ENCODE measurements at regions not wholly inside any gene's neighbourhood (a gene's known extent, or its start where the extent isn't known, plus 50 kb on each side); places are given as distances from the start of the nearest gene placed in this dataset.

DNA sequence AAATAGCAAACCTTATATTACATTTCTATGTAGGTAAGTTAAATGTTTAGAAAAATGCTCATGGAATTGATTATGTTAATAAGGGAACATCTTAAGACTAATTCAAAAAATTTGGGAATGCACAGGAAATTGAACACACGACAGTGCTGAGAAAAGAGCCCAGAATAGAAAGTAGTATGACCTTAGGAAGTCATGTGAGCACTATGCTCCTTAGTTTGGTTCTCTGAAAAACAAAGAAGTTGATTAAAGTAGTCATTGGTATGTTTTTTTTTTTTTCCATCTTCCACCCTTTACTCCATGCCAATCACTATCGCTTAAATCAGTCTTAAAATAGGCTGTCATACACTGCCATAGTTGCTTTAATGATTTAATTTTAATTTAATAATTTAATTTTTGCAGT, 242.9 kb downstream of the ANKRD7 start:
- TF ChIP-seq, protein P1, sequence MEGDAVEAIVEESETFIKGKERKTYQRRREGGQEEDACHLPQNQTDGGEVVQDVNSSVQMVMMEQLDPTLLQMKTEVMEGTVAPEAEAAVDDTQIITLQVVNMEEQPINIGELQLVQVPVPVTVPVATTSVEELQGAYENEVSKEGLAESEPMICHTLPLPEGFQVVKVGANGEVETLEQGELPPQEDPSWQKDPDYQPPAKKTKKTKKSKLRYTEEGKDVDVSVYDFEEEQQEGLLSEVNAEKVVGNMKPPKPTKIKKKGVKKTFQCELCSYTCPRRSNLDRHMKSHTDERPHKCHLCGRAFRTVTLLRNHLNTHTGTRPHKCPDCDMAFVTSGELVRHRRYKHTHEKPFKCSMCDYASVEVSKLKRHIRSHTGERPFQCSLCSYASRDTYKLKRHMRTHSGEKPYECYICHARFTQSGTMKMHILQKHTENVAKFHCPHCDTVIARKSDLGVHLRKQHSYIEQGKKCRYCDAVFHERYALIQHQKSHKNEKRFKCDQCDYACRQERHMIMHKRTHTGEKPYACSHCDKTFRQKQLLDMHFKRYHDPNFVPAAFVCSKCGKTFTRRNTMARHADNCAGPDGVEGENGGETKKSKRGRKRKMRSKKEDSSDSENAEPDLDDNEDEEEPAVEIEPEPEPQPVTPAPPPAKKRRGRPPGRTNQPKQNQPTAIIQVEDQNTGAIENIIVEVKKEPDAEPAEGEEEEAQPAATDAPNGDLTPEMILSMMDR (IDR thresholded peaks at IDR 0.05), result no peak
- no peak for TF ChIP-seq ZFX (IDR thresholded peaks at IDR 0.05; ENCODE audit: borderline replicate concordance)
- no peak overlapping the region for H3K27ac ChIP-seq

DNA sequence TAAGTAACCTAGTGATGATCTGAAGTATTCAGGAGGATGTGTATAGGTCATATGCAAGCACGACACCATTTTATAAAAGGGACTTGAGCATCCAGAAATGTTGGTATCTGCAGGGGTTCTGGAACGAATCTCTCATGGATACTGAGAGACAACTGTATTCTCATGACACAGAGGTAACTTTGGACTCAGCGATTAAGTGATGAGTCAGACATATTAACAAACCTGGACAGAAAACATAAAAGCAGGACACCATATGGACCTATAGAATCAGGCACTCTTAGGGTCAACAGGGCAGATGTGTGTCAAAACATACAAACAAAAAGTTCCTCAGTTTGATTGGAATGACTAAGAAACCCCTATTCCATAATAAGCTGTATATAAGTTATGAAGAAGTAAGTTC, 248.1 kb downstream of the ANKRD7 start:
- H3K27ac ChIP-seq, result no peak overlapping the region
- TF ChIP-seq ZFX (IDR thresholded peaks at IDR 0.05; ENCODE audit: borderline replicate concordance), result no peak
- TF ChIP-seq, protein P1 (IDR thresholded peaks at IDR 0.05), result no peak

DNA sequence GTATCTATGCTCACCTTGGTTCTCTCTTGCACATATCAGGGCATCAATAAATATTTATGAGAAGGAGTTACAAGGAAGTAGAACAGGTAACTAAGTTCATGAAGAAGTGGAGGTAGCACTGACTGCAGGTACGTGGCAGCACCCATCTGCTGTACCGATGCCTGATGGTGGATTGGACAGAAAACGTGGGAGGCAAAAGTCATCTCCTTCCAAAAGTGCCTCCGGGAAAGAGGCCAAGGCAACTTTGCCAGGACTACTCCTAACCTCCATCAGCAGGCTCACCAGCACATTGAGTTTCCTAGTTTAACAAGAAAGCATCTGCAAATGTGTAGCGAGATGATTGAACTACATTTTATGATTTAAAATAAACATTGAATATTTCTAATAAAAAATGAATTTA, 248.8 kb downstream of the ANKRD7 start:
- TF ChIP-seq ZFX (IDR thresholded peaks at IDR 0.05; ENCODE audit: borderline replicate concordance), result no peak
- TF ChIP-seq, protein P1 (IDR thresholded peaks at IDR 0.05), result no peak

DNA sequence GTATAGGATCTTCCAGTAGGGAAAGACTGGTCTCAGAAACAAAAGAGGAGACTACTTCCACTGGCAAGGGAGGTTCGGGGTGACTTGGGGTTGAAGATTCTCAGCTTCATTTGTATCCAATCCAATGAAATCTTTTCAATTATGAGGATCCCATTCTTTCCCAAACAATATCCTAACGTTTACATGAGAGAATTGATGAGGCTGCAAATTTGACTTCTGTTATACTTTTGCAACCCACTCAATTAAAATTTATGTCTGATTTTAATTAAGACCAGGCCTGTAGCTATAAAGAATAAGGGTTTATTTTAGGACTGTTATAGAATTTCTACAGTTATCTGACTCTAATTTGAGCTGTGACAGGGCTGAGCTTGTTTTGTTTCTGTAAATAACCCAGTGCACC, 251.5 kb downstream of the ANKRD7 start:
- TF ChIP-seq, protein P1 (IDR thresholded peaks at IDR 0.05), result no peak
- no peak for TF ChIP-seq ZFX (IDR thresholded peaks at IDR 0.05; ENCODE audit: borderline replicate concordance)
- no peak overlapping the region for H3K27ac ChIP-seq

More for the DNA sequence above, 248.8 kb downstream of the ANKRD7 start:
- H3K27ac ChIP-seq, result no peak overlapping the region

DNA sequence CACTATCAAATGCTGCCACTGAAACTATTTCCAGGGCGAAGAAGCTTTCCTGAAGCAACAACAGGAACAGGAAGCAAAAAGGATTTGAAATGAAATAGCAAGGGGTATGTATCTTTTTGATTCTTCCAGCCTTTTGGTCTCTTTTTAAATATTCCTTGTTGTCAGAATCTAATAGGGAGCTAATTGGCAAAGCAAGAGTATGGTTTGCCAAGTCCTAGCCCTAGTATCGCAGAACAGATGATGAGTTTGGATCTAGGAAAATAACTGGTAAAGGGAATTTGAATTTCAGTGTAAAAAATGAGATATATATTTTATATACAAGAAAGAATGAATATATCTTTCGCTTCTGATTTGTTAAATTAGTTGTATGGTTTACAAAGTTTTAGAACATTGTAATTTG, 252.5 kb downstream of the ANKRD7 start:
- TF ChIP-seq, protein P1 (IDR thresholded peaks at IDR 0.05), result no peak
- TF ChIP-seq ZFX (IDR thresholded peaks at IDR 0.05; ENCODE audit: borderline replicate concordance), result no peak
- no peak overlapping the region for H3K27ac ChIP-seq

DNA sequence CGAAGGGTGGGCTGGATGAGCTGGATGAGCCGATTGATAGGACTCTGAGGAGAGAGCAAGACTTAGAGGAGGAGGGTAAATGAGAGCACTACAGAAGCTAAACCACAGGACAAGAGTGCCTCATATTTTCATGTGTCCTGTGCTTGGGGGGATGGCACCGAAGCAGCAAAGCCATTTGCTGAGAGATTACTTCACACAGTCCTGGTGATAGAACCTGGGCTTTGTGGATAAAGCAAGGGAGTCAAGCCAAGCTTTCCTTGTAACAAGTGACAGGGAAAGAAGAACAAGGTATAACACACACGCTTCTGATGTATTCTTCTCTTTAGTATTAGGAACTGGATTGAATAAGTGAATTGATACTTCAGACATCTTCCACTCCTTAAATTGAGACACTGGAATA, 253.7 kb downstream of the ANKRD7 start:
- TF ChIP-seq ZFX (IDR thresholded peaks at IDR 0.05; ENCODE audit: borderline replicate concordance), result no peak
- TF ChIP-seq, protein P1 (IDR thresholded peaks at IDR 0.05), result no peak
- H3K27ac ChIP-seq, result no peak overlapping the region

DNA sequence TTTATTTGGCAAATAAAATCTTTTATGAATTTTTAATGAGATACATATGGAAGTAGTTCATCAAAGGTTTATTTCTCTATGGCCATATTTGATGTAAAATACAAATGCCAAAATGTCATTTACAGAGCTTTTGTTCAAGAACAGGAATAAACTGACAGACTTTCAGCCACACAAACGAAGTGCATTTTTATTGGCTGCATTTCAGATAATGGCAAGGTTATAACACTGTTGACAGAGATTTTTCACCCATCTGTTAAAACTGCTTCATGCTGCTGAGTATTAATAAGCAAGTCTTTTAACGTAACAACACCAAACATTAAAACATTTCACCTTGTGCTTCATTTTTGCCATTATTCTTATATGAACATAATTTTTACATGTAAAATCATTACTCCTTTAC, 254.4 kb downstream of the ANKRD7 start:
- H3K27ac ChIP-seq, result no peak overlapping the region
- TF ChIP-seq, protein P1 (IDR thresholded peaks at IDR 0.05), result no peak
- TF ChIP-seq ZFX (IDR thresholded peaks at IDR 0.05; ENCODE audit: borderline replicate concordance), result no peak

All from 22Rv1 (cell line).